ENCODE measurements at regions not wholly inside any gene's neighbourhood (a gene's known extent, or its start where the extent isn't known, plus 50 kb on each side); places are given as distances from the start of the nearest gene placed in this dataset.
"Not testable (repeated sequence)": the region's sequence is repeated elsewhere in the genome, so short reads cannot be mapped to it uniquely, and the experiment has no call there.

DNA sequence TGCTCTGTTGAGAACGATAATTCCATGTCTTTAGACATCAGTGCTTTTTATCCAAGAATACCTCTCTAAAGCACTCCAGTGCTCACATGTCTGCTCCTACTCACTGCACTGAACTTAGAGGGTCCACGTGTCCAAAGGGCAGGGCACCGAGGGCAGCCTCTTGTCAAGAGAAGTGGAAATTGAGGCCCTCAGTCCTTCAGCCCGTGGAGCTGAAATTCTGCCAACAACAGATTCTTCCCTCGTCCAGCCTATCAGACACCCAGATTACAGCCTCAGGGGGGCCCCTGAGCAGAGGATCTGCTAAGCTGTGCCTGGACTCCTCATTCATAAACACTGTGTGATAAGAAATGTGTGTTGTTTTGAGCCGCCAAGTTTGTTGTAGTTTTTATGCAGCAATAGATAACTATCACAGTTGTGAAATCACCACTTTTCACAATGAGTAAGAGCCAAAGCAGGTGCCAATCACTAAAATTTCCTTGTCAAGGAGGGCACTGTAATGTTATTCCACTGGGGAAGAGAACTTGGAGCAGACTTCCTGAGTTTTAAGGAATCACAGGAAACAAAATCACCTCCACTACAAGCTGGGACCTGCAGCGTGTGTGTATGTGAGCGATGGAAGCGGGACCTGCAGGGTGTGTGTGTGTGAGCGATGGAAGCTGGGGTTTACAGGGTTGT lies 58.8 kb upstream of the IGFBPL1 start:
- in situ Hi-C loops (cut with HindIII; ENCODE audit: low pct_unique_long_range_greater_than_20kb, low sequenced_read_pairs) = no loop called here
- DNase-seq (ENCODE audit: low read depth in 1 of 2, low spot score in 1 of 2) = no peak
- no peak for TF ChIP-seq JUND (IDR thresholded peaks at IDR 0.05; ENCODE audit: low read depth)

- DNase-seq (ENCODE audit: low read depth in 1 of 2, low spot score in 1 of 2) = no peak
- no peak for TF ChIP-seq JUND (IDR thresholded peaks at IDR 0.05; ENCODE audit: low read depth)
- in situ Hi-C loops (cut with HindIII; ENCODE audit: low pct_unique_long_range_greater_than_20kb, low sequenced_read_pairs) = no loop called here
Measured at GRCh38 chr9:38478211-38478610, 54.0 kb upstream of the IGFBPL1 start.

DNA sequence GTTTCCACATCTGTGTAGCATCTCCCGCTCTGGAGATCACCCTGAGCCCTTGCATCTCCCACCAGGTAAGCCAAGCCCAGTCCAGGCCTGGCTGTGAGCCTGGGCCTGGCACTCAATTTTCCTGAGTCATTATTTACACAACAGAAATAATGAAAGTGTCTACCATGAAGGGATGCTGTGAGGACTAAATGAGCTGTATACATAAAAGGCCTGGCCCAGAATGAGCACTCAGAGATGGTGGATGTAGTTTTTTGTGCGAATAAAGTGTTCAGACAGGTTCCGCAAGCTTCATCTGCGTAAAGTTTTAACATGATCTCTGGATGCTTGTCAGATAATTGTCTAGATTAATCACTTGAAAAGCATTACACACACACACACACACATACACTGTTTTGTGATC lies 50.2 kb upstream of the IGFBPL1 start:
- DNase-seq (ENCODE audit: low read depth in 1 of 2, low spot score in 1 of 2) = peak in 1 of 2 experiments; percentile 7
- in situ Hi-C loops (cut with HindIII; ENCODE audit: low pct_unique_long_range_greater_than_20kb, low sequenced_read_pairs) = not testable (repeated sequence)

Measured in T47D (cell line).